Coronary artery (tissue), 2 donors: ENCODE measurements at regions not wholly inside any gene's neighbourhood (a gene's known extent, or its start where the extent isn't known, plus 50 kb on each side); places are given as distances from the start of the nearest gene placed in this dataset.

Experiments used
- DNase-seq: peaks from one replicate; pipeline ENCODE4 v3.0.0-alpha.2; 2017; ENCODE audit warnings: low spot score
- H3K27ac ChIP-seq, 2 donors: fragments of 200-600 bp; sonication (generic); one replicate each; pipeline ENCODE4 v1.5.1; 2016 to 2019
- H3K4me3 ChIP-seq: fragments of 200-600 bp; sonication (generic); 2 replicates; pipeline ENCODE4 v1.5.1; 2016; ENCODE audit warnings: mild to moderate bottlenecking, moderate library complexity
- CTCF ChIP-seq: fragments of 200-600 bp; sonication (generic); IDR thresholded peaks from one replicate; pipeline ENCODE4 v1.5.1; 2019; ENCODE audit warnings: antibody characterized with exemption

- DNase-seq, result peak; percentile 50
- Histone ChIP-seq H3K27ac (no peak overlapping the region), H3K4me3 (no peak overlapping the region)
- TF ChIP-seq CTCF, result no peak
Observed at GRCh38 chr10:130485958-130486895, 350.0 kb downstream of the GLRX3 start.

- no peak overlapping the region for H3K4me3 ChIP-seq
- no peak for DNase-seq
- TF ChIP-seq CTCF, result no peak
- no peak overlapping the region for H3K27ac ChIP-seq
Observed at GRCh38 chr10:130486906-130487305, 350.7 kb downstream of the GLRX3 start.

- no peak overlapping the region for H3K27ac ChIP-seq
- TF ChIP-seq CTCF, result no peak
- no peak overlapping the region for H3K4me3 ChIP-seq
- peak; percentile 35 for DNase-seq
Observed at GRCh38 chr10:130487566-130487965, 351.4 kb downstream of the GLRX3 start.

- DNase-seq, result peak; percentile 41
- no peak overlapping the region for H3K27ac ChIP-seq
- TF ChIP-seq CTCF, result no peak
- no peak overlapping the region for H3K4me3 ChIP-seq
Observed at GRCh38 chr10:130489891-130490290, 353.7 kb downstream of the GLRX3 start.

GRCh38 chr10:130491011-130491692, 355.0 kb downstream of the GLRX3 start:
- no peak overlapping the region for H3K27ac ChIP-seq
- H3K4me3 ChIP-seq, result no peak overlapping the region
- no peak for TF ChIP-seq CTCF
- DNase-seq, result peak; percentile 50

- DNase-seq, result peak; percentile 17
- Histone ChIP-seq H3K27ac (no peak overlapping the region), H3K4me3 (no peak overlapping the region)
- no peak for TF ChIP-seq CTCF
Observed at GRCh38 chr10:130491693-130492050, 355.5 kb downstream of the GLRX3 start.
